Neural cell (in vitro differentiated cells): ENCODE measurements at regions not wholly inside any gene's neighbourhood (a gene's known extent, or its start where the extent isn't known, plus 50 kb on each side); places are given as distances from the start of the nearest gene placed in this dataset.

Experiments used
- EP300 ChIP-seq: fragments of 450-650 bp; conservative IDR thresholded peaks from 2 replicates; pipeline ENCODE4 v1.6.1; 2014; ENCODE audit warnings: antibody characterized with exemption, mild to moderate bottlenecking, moderate library complexity; ENCODE audit not compliant: poor library complexity, severe bottlenecking
- EZH2 ChIP-seq: fragments of 200-600, 300-800 bp; shearing (Covaris generic), sonication (generic); IDR thresholded peaks from 2 replicates; pipeline ENCODE4 v1.6.1; 2014; ENCODE audit warnings: antibody characterized with exemption, low read length, borderline replicate concordance, mild to moderate bottlenecking; ENCODE audit not compliant: insufficient read depth, poor library complexity, severe bottlenecking
- MXI1 ChIP-seq: fragments of 450-650 bp; conservative IDR thresholded peaks from 2 replicates; pipeline ENCODE4 v1.6.1; 2014; ENCODE audit warnings: antibody characterized with exemption, mild to moderate bottlenecking; ENCODE audit not compliant: poor library complexity, severe bottlenecking
- POLR2AphosphoS5 ChIP-seq: IDR thresholded peaks from 2 replicates; pipeline ENCODE4 v1.6.1; 2012
- RAD21 ChIP-seq: fragments of 450-650 bp; conservative IDR thresholded peaks from 2 replicates; pipeline ENCODE4 v1.6.1; 2014; ENCODE audit warnings: antibody characterized with exemption, mild to moderate bottlenecking, moderate library complexity
- SMC3 ChIP-seq: fragments of 450-650 bp; conservative IDR thresholded peaks from 2 replicates; pipeline ENCODE4 v1.6.1; 2014; ENCODE audit warnings: antibody characterized with exemption, mild to moderate bottlenecking, moderate library complexity; ENCODE audit not compliant: poor library complexity
- TAF1 ChIP-seq: IDR thresholded peaks from 2 replicates; pipeline ENCODE4 v1.6.1; 2012; ENCODE audit warnings: low read depth
- TF ChIP-seq, protein P1 (sequence below): fragments of 450-650 bp; IDR thresholded peaks from 2 replicates; pipeline ENCODE4 v1.5.1; 2014; ENCODE audit warnings: antibody characterized with exemption, mild to moderate bottlenecking, moderate library complexity; ENCODE audit not compliant: poor library complexity, severe bottlenecking

DNA sequence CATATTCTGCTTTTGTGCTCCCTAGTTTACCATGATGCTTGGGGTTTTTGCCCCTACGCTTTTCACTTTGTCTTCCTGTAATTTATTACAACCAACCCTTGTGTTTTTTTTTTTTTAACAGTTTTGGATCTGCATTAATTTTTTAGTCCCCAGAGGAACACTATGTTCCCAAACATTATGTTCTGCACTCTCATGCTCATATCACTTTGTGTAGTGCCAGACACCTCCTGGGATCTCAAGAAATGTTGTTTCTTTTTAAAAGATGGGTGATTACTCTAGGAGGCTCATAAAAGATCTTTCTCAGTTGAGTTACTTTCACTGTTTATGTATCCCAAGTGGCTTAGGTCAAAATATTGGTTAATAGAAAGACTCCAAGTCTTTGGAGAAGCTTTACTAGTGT is 116.2 kb upstream of the MKLN1 start:
- TF ChIP-seq POLR2AphosphoS5 = no peak
- TF ChIP-seq, protein P1, sequence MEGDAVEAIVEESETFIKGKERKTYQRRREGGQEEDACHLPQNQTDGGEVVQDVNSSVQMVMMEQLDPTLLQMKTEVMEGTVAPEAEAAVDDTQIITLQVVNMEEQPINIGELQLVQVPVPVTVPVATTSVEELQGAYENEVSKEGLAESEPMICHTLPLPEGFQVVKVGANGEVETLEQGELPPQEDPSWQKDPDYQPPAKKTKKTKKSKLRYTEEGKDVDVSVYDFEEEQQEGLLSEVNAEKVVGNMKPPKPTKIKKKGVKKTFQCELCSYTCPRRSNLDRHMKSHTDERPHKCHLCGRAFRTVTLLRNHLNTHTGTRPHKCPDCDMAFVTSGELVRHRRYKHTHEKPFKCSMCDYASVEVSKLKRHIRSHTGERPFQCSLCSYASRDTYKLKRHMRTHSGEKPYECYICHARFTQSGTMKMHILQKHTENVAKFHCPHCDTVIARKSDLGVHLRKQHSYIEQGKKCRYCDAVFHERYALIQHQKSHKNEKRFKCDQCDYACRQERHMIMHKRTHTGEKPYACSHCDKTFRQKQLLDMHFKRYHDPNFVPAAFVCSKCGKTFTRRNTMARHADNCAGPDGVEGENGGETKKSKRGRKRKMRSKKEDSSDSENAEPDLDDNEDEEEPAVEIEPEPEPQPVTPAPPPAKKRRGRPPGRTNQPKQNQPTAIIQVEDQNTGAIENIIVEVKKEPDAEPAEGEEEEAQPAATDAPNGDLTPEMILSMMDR = no peak
- no peak for TF ChIP-seq EP300
- TF ChIP-seq RAD21 = no peak
- TF ChIP-seq MXI1 = no peak
- no peak for TF ChIP-seq SMC3
- no peak for TF ChIP-seq EZH2
- TF ChIP-seq TAF1 = no peak
